Renal cortex interstitium (tissue), 11 donors: ENCODE measurements at regions not wholly inside any gene's neighbourhood (a gene's known extent, or its start where the extent isn't known, plus 50 kb on each side); places are given as distances from the start of the nearest gene placed in this dataset.

Experiments used
- DNase-seq, 11 donors: peaks; one replicate each; pipeline ENCODE4 v3.0.0-alpha.2; 2013; ENCODE audit warnings: low read depth in 9 of 11, low spot score in 4 of 11; ENCODE audit errors: extremely low read depth in 1 of 11

DNA sequence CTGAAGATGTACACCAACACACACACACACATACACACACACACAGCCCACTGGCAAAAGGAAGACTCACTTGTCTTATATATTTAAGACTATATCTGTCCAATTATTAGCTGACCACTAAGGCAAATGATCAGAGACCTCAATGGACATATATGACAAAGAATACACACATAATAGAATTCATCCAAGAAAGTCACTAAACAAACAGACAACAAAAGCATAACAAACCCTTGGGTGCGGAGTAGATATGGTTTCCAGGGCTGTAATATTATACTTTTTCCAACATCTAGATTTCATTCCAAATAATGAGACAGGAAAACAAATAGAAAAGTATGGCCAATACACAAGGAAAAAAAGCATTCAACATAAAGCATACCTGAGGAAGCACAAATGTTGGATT is 72.3 kb upstream of the PRICKLE2 start:
- DNase-seq: no peak

DNA sequence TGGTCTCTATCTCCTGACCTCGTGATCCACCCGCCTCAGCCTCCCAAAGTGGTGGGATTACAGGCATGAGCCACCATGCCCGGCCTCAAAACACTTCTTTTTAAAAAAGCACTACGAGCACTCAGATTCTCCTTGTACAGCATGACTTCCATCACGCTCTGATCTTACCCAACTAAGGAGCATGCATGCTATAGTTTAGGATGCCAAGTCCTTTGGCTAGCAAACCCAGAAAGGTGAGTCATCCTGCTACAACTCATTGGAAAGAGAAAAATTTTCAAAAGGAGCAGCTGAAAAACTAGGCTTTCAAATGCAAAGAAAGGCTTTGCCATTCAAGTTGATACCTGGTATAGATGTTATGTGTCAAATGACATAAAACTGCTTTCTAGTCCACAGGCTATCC is 70.3 kb upstream of the PRICKLE2 start:
- DNase-seq: no peak

DNA sequence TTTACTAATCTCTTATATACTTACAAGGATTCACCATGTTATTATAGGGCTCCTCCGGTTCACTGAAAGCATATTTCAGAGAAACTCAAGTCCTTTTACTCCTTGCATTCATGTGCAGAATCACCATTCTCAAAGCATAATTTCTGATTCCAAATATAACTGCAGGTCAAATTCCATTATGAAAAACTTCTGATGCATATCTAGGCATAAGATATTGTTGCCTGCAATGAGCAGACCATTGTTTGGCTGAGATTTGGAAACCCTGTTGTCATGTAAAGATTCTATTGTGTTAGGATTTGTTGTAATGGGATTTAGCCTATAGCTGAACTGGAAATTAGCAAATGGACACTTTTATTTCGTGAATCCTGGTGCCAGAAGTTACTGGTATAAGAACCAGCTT is 69.5 kb upstream of the PRICKLE2 start:
- DNase-seq: no peak

DNA sequence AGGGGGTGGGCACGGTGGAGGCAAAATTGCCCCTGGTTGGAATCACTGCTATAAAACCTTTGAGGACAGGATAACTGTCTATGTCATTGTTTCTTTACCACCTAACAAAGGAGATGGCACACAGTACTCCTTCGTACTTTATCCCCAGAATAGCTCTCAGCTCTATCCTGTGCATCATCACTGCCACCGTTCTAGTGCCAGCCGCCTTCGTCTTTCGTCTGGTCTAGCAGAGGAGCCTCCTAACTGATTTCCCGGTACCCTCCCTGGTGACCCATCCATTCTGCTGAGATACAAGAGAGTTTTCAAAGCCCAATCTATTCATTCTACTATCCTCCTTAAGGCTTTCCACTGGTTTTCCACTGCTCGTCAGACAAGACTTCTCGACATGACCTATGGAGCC is 67.9 kb upstream of the PRICKLE2 start:
- no peak for DNase-seq

DNA sequence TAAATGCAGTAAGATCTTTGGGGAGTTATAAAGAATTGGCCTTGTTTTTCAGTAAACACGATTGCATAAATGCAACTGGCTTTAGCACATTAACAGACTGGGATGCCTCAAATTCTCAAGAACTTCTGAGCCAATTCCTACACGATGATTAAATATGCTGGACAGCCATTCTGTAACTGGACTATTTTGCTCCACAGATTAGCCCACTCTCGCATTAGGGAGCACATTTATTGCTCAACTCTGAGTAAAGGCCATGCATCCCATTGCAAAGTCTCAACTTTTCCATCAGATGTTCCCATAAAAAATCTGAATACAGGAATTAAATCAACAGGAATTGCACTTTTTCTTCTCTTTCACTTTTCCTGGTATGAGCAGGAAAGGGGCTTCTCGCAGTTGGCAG is 66.7 kb upstream of the PRICKLE2 start:
- DNase-seq: no peak

DNA sequence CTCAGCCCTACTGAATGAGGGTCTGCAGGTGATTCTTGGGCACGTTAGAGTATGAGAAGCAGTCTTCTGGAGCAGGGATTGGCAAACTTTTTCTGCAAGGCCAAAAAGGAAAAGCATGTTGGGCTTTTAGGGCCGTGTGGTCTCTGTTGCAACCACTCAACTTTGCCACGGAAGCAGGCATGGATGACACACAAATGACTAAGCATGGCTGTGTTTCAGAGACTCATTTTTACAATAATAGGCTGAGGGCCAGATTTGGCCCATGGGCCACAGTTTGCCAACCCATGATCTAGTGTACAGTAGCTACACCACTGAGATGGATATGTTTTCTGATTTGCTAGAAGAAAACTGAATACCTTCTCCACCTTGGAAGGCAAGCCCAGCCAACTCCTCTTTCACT is 66.1 kb upstream of the PRICKLE2 start:
- no peak for DNase-seq

DNA sequence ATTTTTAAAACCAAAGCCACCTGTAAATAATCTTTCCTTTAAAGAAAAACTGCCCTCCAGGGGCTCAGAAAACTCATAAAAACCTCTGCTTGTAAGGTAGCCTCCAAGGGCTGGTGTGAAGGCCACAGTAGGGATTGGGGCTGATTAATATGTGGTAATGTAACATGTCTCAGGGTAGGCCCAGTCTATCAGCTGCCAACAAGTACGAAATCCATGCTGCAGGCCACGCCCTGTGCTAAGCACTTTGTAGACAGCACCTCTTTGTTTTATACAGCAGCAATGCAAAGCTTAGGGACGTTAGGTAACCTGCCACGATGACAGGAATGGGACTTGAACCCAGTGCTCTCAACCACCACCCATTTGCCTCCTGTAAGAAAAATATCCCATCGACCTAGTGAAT is 65.6 kb upstream of the PRICKLE2 start:
- DNase-seq: no peak

DNA sequence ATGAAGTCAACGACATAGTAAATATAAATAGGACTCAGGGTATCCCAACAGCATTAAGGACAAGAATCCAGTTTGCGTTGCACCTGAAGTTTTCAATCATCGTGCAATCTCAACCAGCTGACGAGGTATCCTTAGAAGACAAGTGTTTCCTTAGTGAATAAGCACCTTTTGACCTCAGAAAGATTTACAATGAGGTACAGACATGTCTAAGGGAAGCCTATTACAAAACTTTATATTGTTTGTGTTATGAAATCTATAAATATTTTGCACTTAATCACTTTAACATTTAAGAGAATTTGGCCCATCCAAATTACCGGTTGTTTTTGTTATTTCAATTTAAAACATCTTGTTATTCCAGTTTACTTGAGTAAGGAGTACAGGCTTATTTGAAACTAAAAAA is 64.9 kb upstream of the PRICKLE2 start:
- DNase-seq: no peak

DNA sequence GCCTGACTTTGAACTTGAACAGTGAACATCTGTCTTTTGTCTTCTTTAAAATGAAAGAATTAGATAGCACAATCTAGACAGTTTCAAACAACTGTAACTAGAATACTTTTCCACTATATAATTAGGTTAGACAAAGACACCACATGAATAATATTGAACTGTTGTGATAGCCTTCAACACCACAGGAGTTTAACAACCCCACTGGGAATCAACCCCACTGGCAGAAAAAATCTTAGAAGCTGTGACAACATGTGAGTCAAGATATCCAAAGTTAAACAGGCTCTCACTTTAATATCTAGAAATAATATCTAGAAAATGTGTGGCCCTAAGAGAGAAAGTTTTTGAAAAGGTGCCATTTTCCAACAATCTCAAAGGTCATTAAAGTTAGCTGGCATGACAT is 64.4 kb upstream of the PRICKLE2 start:
- no peak for DNase-seq

DNA sequence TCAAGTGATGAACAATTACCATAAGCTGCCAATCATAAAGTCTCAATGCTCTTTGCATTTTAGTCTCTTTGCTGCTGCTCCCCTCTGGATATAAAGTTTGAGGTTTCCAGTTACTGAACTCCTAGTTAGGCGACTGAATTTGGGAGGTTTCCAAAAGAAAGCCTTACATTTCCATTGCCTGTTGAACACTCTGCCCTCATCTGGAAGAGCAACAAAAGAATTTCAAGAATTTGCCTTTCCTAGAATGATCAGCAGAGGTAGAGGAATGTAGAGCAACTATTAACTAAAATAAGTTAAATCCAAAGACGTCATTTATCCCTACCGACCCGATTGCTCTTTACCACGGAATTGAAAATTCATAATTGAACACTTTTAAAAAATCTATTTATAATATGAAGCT is 53.4 kb upstream of the PRICKLE2 start:
- no peak for DNase-seq

DNA sequence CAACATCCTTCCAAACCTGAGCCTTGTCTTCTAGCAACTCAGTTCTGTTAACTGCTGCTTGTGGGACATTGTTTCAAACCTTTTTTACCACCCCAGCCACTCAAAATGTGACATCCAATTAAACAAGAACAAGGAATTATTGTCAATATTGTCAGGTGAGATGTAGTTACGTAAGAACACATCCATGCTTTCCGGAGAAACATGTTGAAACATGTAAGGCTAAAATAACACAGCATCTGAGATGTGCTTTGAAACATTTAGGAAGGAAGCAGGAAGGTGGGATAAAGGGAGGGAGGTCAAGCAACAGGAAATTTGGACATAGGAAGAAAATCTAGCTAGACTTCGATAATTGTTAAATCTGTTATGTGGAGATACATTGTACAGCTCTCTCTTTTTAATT is 50.9 kb upstream of the PRICKLE2 start:
- no peak for DNase-seq
